ENCODE measurements at regions not wholly inside any gene's neighbourhood (a gene's known extent, or its start where the extent isn't known, plus 50 kb on each side); places are given as distances from the start of the nearest gene placed in this dataset.
A peak's percentile ranks its signal among the peaks of the same experiment; 100 is the strongest.

DNA sequence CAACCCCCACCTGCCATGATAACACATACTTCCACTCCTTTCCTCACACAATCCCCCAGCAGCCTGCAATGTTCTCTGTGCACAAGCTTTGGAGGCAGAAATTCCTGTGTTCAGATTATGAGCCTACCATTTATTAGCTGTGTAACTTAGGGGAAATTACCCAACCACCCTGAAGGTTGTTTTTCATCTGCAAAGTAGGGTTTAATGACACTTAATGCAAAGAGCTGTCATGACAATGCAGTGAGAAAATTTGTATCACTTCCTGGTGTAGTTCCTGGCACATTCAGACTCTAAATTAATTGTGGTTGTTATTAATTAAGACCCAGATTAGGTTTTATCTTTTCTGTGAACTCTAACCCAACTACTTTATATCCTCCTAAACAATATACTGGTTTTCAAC, 122.4 kb upstream of the DYRK2 start:
- no peak for TF ChIP-seq POLR2A (IDR thresholded peaks at IDR 0.05)
- no peak for TF ChIP-seq EP300 (IDR thresholded peaks at IDR 0.05; ENCODE audit: low read depth)
- no peaks in the 10 kb centered on the region for H3K36me3 ChIP-seq
- H3K4me1 ChIP-seq, result no peaks in the 10 kb centered on the region
- no peak for DNase-seq
- no peaks in the 10 kb centered on the region for H3K9me3 ChIP-seq
- H3K4me3 ChIP-seq, result no peak overlapping the region
- H3K27ac ChIP-seq, result no peak overlapping the region
- in situ Hi-C loops (cut with MboI; ENCODE audit: low pct_ligation_motif_present in 1 of 4, low pct_unique_long_range_greater_than_20kb in 1 of 4, low sequenced_read_pairs in 3 of 4) (no loop called here), intact Hi-C loops (cut with DNase I; ENCODE audit: low total_unique reads) (no loop called here)
- H3K27me3 ChIP-seq, result no peaks in the 10 kb centered on the region

DNA sequence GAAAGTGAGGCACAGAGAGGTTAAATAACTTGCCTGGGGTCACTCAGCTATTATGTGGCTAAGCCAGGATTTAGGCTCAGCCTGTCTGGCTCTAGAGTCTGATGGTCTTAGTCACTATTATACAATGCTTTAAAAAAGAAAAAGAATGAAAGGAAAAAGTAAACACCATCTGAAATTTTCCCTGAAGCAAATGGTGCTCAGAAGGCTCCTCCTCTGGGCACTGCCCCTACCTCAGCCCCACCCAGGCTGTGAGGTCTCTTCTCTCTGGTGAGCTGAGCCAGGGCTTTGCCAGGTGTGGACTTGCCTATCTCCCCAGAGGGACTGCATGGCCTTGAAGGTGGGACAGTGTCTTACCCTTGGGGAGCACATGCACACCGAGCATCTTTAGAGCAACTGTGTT, 117.5 kb upstream of the DYRK2 start:
- 89 to 100% methylated on average over 1 of the region's 1 CpG for WGBS, 2 donors (ENCODE audit: low coverage in 1 of 2)
- H3K9me3 ChIP-seq, result no peaks in the 10 kb centered on the region

DNA sequence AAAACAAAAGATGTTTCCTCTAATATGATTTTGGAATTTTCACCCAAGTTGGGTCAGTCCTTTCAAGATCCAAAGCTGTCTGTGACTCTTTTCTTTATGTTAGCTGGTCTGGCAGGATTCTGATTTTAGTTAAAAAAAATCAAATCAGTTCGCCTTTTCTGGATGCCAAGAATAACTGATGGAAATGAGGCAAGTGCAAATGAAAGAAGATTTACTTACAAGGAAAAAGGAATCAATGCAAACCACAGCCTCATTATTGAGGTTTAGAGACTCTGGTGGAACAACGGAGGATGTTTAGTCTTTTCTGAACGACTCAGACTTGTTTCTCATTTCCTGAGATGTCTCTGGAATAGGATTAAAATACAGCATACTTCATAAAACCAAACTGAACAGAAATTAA, 117.0 kb upstream of the DYRK2 start:
- Histone ChIP-seq H3K4me1 (peaks cover 0 to 4% (median 0%) of the 10 kb centered on the region in 4 donors), H3K27ac (no peak overlapping the region), H3K27me3 (no peaks in the 10 kb centered on the region), H3K9me3 (no peaks in the 10 kb centered on the region), H3K4me3 (no peak overlapping the region), H3K36me3 (no peaks in the 10 kb centered on the region)
- WGBS, 2 donors (ENCODE audit: low coverage in 1 of 2), result 62 to 63% methylated on average over 3 of the region's 3 CpGs
- intact Hi-C loops (cut with DNase I; ENCODE audit: low total_unique reads), result no loop called here
- DNase-seq, result no peak
- TF ChIP-seq POLR2AphosphoS5 (IDR thresholded peaks at IDR 0.05), result no peak
- TF ChIP-seq, protein P1, sequence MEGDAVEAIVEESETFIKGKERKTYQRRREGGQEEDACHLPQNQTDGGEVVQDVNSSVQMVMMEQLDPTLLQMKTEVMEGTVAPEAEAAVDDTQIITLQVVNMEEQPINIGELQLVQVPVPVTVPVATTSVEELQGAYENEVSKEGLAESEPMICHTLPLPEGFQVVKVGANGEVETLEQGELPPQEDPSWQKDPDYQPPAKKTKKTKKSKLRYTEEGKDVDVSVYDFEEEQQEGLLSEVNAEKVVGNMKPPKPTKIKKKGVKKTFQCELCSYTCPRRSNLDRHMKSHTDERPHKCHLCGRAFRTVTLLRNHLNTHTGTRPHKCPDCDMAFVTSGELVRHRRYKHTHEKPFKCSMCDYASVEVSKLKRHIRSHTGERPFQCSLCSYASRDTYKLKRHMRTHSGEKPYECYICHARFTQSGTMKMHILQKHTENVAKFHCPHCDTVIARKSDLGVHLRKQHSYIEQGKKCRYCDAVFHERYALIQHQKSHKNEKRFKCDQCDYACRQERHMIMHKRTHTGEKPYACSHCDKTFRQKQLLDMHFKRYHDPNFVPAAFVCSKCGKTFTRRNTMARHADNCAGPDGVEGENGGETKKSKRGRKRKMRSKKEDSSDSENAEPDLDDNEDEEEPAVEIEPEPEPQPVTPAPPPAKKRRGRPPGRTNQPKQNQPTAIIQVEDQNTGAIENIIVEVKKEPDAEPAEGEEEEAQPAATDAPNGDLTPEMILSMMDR (IDR thresholded peaks at IDR 0.05), result no peak
- no peak for TF ChIP-seq POLR2A (IDR thresholded peaks at IDR 0.05)
- no peak for TF ChIP-seq EP300 (IDR thresholded peaks at IDR 0.05; ENCODE audit: low read depth)
- in situ Hi-C loops (cut with MboI; ENCODE audit: low pct_ligation_motif_present in 1 of 4, low pct_unique_long_range_greater_than_20kb in 1 of 4, low sequenced_read_pairs in 3 of 4), result no loop called here

More for the DNA sequence above, 117.5 kb upstream of the DYRK2 start:
- in situ Hi-C loops (cut with MboI; ENCODE audit: low pct_ligation_motif_present in 1 of 4, low pct_unique_long_range_greater_than_20kb in 1 of 4, low sequenced_read_pairs in 3 of 4), result no loop called here
- intact Hi-C loops (cut with DNase I; ENCODE audit: low total_unique reads), result no loop called here
- Histone ChIP-seq H3K4me1 (peaks cover 0 to 4% (median 0%) of the 10 kb centered on the region in 4 donors), H3K27ac (no peak overlapping the region), H3K36me3 (no peaks in the 10 kb centered on the region), H3K4me3 (no peak overlapping the region), H3K27me3 (no peaks in the 10 kb centered on the region)
- no peak for DNase-seq
- TF ChIP-seq EP300 (IDR thresholded peaks at IDR 0.05; ENCODE audit: low read depth), result no peak

DNA sequence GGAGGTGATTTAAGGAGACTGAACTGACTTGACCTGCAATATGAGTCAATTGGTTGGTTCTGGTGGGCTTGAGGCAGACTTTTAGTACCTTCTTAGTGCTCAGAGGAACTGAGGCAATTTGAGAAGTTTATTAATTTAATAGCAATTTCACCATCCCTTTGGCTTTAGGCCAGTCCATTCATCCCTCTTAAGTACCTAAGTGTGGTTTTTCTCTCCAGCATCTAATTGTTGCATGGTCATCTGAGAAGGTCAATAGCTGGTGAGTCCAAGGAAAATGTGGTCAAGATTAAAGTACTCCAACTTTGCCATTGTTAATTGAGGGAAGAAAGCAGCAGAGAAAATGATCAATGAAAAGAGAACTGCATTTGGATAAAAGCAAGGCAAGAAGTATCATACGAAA, 115.4 kb upstream of the DYRK2 start:
- in situ Hi-C loops (cut with MboI; ENCODE audit: low pct_ligation_motif_present in 1 of 4, low pct_unique_long_range_greater_than_20kb in 1 of 4, low sequenced_read_pairs in 3 of 4) (no loop called here), intact Hi-C loops (cut with DNase I; ENCODE audit: low total_unique reads) (no loop called here)
- Histone ChIP-seq H3K4me1 (peaks cover 0 to 4% (median 0%) of the 10 kb centered on the region in 4 donors), H3K27me3 (no peaks in the 10 kb centered on the region), H3K9me3 (no peaks in the 10 kb centered on the region), H3K36me3 (no peaks in the 10 kb centered on the region), H3K4me3 (no peak overlapping the region), H3K27ac (no peak overlapping the region)
- TF ChIP-seq POLR2AphosphoS5 (IDR thresholded peaks at IDR 0.05), result no peak
- TF ChIP-seq, protein P1 (IDR thresholded peaks at IDR 0.05), result no peak
- TF ChIP-seq EP300 (IDR thresholded peaks at IDR 0.05; ENCODE audit: low read depth), result no peak
- no peak for TF ChIP-seq POLR2A (IDR thresholded peaks at IDR 0.05)
- no peak for DNase-seq
- WGBS, 2 donors (ENCODE audit: low coverage in 1 of 2), result 88 to 100% methylated on average over 1 of the region's 1 CpG

DNA sequence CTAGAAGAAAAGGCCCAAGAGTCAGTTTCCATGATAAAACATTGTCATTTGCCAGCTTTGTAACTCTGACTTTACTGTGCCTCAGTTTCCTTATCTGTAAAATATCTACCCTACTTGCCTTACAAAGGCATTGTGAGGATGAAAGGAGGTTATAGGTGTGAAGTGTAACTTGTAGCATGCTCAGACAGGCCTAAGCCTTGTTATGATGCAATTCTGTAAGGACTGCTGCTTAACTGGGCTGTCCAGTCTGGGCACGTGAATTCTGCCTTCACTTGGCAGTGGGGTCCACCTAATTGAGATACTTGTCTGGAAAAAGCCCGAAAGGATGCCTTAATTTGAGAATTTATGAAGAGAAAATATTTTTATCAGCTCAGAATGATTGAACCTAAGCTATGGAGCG, 114.5 kb upstream of the DYRK2 start:
- in situ Hi-C loops (cut with MboI; ENCODE audit: low pct_ligation_motif_present in 1 of 4, low pct_unique_long_range_greater_than_20kb in 1 of 4, low sequenced_read_pairs in 3 of 4) (no loop called here), intact Hi-C loops (cut with DNase I; ENCODE audit: low total_unique reads) (no loop called here)
- Histone ChIP-seq H3K9me3 (no peaks in the 10 kb centered on the region), H3K4me1 (peaks cover 0 to 4% (median 0%) of the 10 kb centered on the region in 4 donors), H3K27me3 (no peaks in the 10 kb centered on the region), H3K27ac (peak overlapping the region in 1 of 4 donors; percentile 1), H3K36me3 (no peaks in the 10 kb centered on the region), H3K4me3 (no peak overlapping the region)
- 73 to 85% methylated on average over 3 of the region's 3 CpGs for WGBS, 2 donors (ENCODE audit: low coverage in 1 of 2)
- TF ChIP-seq, protein P1 (IDR thresholded peaks at IDR 0.05), result no peak
- TF ChIP-seq POLR2AphosphoS5 (IDR thresholded peaks at IDR 0.05) (no peak), EP300 (IDR thresholded peaks at IDR 0.05; ENCODE audit: low read depth) (no peak), POLR2A (IDR thresholded peaks at IDR 0.05) (no peak)
- DNase-seq, result no peak

All from transverse colon (tissue), 4 donors.